Esophagus squamous epithelium (tissue), 4 donors: ENCODE measurements at regions not wholly inside any gene's neighbourhood (a gene's known extent, or its start where the extent isn't known, plus 50 kb on each side); places are given as distances from the start of the nearest gene placed in this dataset.

Experiments
- CTCF ChIP-seq, 6 experiments: fragments of 450-650 bp in 4 of 6; fragments of 200-600 bp in 2 of 6; sonication (generic) in 2 of 6; IDR thresholded peaks; one replicate each; pipeline ENCODE4 v1.5.1; 2016 to 2019; ENCODE audit warnings: antibody characterized with exemption in 6 of 6, mild to moderate bottlenecking in 4 of 6, moderate library complexity in 4 of 6
- POLR2A ChIP-seq, 4 donors: fragments of 450-650 bp; IDR thresholded peaks; one replicate each; pipeline ENCODE4 v1.6.1; 2017; ENCODE audit warnings: antibody characterized with exemption in 4 of 4, mild to moderate bottlenecking in 4 of 4, moderate library complexity in 3 of 4

GRCh38 chr6:14736554-14736953, 509.3 kb upstream of the JARID2 start:
- no peak for TF ChIP-seq CTCF (IDR thresholded peaks at IDR 0.05)
- TF ChIP-seq POLR2A (IDR thresholded peaks at IDR 0.05): no peak
